ENCODE measurements at regions not wholly inside any gene's neighbourhood (a gene's known extent, or its start where the extent isn't known, plus 50 kb on each side); places are given as distances from the start of the nearest gene placed in this dataset.

DNA sequence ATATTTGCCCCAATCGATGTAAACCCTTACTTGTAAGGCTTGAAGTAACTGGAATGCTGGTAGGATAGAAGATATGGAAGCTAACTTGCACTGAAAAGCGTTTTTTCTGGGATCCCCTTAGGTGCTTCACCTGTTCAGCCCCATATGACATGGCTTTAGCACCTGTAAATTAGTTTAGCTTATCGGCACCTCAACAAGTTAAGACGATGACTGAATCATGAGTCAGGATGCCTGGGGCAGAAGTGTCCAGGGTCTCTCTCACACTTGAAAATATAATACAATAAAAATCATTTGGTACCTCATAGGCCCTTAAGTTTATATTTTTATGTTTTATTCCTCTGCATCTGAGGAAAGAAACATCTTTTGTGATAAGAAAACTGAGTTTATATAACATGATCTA, 409.2 kb upstream of the LRRC4C start:
- no peak for DNase-seq

- no peak for DNase-seq
These were observed 413.0 kb upstream of the LRRC4C start for GRCh38 chr11:41872426-41872825.

- DNase-seq = no peak
These were observed 413.4 kb upstream of the LRRC4C start for GRCh38 chr11:41872870-41873269.

DNA sequence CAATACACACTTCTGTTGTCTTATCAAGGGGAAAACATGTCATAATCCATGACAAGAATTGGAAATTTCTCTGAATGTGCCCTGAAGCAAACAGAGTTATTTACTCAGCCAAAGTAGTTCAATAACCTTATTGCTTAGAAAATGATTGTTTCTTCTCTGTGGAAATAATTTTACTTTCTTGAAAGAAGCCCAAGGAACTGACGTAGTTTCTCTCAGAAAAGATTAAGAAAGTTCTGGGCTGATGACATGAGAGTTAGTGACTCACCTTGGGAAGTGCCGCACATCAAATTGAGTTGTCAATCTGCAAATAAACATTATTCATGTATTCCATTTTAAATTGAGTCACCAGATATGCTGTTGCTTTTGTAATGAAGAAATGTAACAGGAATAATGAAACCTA, 418.6 kb upstream of the LRRC4C start:
- no peak for DNase-seq

GRCh38 chr11:41879214-41879613, 419.8 kb upstream of the LRRC4C start:
- DNase-seq = no peak

- no peak for DNase-seq
These were observed 435.6 kb upstream of the LRRC4C start for GRCh38 chr11:41895081-41895480.

DNA sequence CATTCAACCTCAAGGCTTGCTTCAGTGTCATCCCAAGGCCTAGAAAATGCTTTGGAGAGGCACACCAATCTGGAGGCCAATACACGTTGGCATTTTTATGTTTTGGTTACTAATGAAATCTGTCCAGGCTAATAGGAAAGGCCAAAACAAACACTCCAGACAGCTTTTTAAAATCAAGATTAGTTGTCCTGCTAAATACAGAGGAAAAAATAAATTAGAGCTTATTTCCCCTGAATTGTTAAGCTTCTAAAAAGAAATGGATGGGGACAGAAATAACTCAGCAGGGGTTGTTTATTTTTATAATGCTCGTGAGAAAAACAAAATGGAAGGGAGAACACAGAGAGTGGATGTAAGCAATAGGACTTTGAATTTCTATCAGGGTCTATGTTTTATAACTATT, 438.5 kb upstream of the LRRC4C start:
- DNase-seq = no peak

DNA sequence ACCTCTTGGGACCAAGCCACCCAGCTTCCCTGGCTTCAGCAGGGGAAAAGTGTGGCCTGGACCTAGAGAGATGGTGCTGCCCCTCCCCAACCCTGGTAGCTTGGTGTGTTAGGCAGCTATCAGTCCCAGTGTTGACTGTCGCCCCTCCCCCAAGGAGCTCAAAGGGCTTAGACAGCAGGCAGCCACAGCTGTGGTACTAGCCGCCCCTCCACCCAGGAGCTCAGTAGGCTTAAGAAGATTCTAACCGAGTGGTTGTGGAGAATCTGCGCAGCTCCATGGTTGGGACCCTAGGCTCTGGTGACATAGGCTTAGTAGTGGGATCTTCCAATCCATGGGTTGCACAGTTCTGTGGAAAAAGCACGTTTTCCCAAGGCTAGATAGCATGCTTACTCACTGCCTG, 458.4 kb upstream of the LRRC4C start:
- no peak for DNase-seq

DNA sequence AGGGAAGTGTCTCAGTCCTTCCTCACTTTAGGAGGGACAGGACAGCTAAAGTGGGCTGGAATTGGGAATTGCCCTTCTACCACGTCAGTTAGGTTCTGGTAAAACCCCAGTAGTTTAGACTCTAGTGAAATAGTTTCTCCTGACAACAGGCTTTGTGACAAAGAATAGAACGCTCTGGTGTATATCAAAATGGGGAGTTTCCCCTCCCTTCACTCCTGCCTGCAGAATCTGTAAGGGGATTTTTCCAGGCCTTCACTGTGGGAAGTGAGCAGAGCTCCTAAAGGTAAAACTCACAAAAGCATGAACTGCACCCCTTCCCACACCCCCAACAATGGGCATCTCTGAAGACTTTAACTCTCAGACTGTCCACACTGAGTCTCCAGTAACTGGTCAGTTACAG, 460.9 kb upstream of the LRRC4C start:
- DNase-seq = no peak

GRCh38 chr11:41921746-41922390, 462.4 kb upstream of the LRRC4C start:
- DNase-seq = no peak

DNA sequence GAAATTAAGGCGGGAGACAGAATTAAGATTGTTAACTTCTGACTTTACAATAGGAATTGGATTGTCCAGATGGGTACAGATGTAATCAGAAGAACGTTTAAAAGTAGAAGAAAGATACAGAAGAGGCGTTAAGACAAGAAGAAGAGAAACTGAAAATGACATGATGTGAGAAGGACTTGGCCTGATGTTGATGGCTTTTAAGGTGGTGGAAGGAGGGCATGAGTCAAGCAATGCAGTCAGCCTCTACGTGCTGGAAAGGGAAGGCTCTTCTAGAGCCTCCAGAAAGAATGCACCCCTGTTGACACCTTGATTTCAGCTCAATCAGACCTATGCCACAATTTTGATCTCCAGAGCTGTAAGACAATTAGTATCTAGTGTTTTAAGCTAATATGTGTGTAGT, 466.9 kb upstream of the LRRC4C start:
- DNase-seq = no peak

- DNase-seq = no peak
These were observed 475.8 kb upstream of the LRRC4C start for GRCh38 chr11:41935241-41935640.

GRCh38 chr11:41935795-41936194, 476.3 kb upstream of the LRRC4C start:
- DNase-seq = no peak

DNA sequence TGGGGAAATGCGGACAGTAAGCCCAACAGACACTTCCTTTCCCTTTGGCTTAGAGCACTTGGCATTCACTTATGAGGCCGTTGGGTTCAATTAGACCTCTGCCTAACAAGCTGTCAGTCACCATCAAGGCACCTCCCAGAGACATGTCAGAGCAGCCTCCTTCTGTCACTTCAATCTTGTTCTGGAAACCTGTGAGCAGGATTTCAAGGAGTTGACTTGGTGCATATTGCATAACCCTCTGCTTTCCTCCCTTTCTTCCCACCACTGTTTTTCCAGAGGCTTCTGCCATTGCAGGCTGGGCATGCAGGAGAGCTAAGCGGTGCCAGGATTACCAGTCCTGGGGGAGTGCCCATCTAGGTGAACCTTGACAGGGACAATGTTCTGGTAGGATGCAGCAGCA, 484.2 kb upstream of the LRRC4C start:
- DNase-seq = no peak

- DNase-seq = no peak
These were observed 487.9 kb upstream of the LRRC4C start for GRCh38 chr11:41947392-41947791.

DNA sequence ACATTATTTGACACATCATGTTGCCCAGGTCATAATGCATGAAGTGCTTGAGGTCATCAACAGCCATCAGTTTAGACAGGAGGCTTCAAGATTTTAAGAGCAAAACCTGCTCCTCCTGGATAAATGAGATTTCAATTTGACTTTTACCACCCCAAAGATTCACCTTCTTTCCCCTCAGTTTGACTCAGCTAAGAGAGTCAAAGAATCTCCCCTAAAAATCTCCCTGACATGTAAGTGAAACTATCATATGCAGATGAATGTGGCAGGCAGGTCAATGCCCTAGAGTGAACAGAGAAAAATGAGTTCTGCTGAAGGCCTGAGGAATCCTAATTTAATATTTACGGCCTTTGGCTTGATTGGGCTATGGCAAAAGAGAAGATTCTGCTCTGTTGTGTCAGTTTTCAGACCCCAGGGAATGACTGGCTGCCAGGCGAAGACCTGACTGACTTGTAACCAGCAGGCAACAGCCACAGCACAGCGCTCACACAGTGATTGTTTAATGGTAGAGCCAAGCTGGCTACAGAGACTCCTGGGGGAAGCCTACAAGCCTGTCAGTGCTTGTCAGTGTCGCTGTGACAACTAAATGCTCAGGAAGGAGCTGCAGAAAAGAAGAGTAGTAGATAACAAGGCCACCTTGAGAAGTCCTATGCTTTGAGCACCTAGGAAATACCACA, 491.2 kb upstream of the LRRC4C start:
- no peak for DNase-seq

GRCh38 chr11:41954034-41954433, 494.6 kb upstream of the LRRC4C start:
- no peak for DNase-seq

DNA sequence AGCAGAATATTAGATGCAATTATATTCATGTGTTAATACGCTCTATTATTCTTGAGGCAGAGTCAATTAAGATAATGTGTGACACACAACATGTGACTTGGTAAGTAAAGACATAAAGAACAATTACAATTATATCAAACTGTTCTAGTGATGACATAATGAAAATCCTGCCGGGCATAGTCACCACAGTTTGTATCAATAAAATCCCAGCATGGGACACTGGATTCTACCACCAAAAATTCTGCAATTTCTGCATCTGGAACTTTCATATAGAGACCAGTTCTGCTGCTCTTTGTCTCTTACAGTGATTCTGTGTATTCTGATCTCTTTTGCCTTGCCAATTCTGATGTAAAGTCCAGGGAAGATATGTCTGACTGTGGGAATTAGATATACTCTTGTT, 495.6 kb upstream of the LRRC4C start:
- no peak for DNase-seq

GRCh38 chr11:41955635-41956400, 496.4 kb upstream of the LRRC4C start:
- DNase-seq = no peak

DNA sequence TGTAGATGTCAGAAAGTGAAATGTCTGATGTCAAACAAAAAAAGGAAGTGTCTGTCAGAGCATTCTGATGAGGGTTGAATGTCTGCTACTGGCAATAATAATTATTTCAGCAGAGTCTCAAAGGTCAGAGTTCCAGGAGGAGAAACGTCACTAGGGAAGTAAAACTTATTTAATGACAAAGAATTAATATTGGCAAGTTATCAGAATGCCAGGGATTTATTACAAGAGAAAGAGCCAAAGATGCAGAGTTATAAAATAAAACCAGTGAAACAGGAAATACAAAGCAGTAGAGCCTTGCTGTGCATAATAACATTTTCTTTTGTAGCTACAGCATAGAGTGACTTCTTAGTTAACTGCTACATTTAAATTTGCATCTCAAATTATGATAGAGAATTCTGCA, 504.0 kb upstream of the LRRC4C start:
- DNase-seq = no peak

DNA sequence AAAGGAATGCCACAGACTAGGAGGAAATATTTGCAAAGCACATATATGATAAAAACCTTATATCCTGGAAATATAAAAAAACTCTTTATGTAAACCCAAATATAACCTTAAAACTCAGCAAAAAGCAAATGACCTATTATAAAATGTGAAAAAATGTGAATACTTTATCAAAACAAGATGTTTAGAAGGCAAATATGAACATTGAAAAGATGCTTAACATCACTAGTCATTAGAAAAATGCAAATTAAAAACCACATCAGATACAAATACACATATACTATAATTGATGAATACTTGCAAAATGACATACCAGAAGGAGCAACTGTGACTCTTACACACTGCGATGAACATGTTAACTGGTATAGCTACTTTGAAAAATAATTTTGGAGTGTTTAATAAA, 511.2 kb upstream of the LRRC4C start:
- no peak for DNase-seq

- DNase-seq = no peak
These were observed 512.1 kb upstream of the LRRC4C start for GRCh38 chr11:41971592-41971991.

DNA sequence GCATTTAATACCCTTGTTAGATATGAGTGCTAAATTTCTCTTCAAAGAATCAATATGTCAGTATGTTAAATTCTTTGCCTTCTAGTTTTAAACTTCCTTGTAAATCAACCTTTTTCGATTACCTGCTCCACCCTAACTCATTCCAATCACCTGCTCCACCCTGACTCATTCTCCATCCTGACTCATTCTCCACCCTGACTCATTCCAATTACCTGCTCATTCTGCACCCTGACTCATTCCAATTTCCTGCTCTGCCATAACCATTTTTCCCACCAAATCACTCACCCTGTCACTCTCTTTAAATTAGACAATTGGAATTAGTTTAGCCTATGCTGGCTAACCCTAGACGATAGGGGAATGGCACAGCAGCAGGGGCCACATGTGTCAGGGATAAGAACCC, 519.5 kb upstream of the LRRC4C start:
- DNase-seq = no peak

- DNase-seq = no peak
These were observed 521.3 kb upstream of the LRRC4C start for GRCh38 chr11:41980741-41981140.
